Amniotic stem cell (primary cell): ENCODE measurements at regions not wholly inside any gene's neighbourhood (a gene's known extent, or its start where the extent isn't known, plus 50 kb on each side); places are given as distances from the start of the nearest gene placed in this dataset.

Experiments used
- DNase-seq: peaks from one replicate; lab custom pipeline; 2025; lab: John Stamatoyannopoulos, UW

- no peak for DNase-seq
Observed at GRCh38 chr15:70262591-70263274, 165.0 kb upstream of the TLE3 start.

GRCh38 chr15:70262171-70262570, 164.5 kb upstream of the TLE3 start:
- no peak for DNase-seq

- no peak for DNase-seq
Observed at GRCh38 chr15:70261083-70261482, 163.4 kb upstream of the TLE3 start.

- no peak for DNase-seq
Observed at GRCh38 chr15:70260580-70260979, 162.9 kb upstream of the TLE3 start.

- DNase-seq = no peak
Observed at GRCh38 chr15:70259640-70260508, 162.2 kb upstream of the TLE3 start.

- no peak for DNase-seq
Observed at GRCh38 chr15:70259028-70259424, 161.3 kb upstream of the TLE3 start.

GRCh38 chr15:70258369-70259027, 160.8 kb upstream of the TLE3 start:
- DNase-seq = no peak

GRCh38 chr15:70257573-70258248, 160.0 kb upstream of the TLE3 start:
- no peak for DNase-seq

- DNase-seq = no peak
Observed at GRCh38 chr15:70257047-70257446, 159.3 kb upstream of the TLE3 start.

- DNase-seq = no peak
Observed at GRCh38 chr15:70254311-70254869, 156.7 kb upstream of the TLE3 start.

GRCh38 chr15:70253461-70254156, 155.9 kb upstream of the TLE3 start:
- DNase-seq = no peak

- DNase-seq = no peak
Observed at GRCh38 chr15:70252951-70253320, 155.2 kb upstream of the TLE3 start.

- DNase-seq = no peak
Observed at GRCh38 chr15:70252056-70252950, 154.6 kb upstream of the TLE3 start.

GRCh38 chr15:70251246-70251990, 153.7 kb upstream of the TLE3 start:
- no peak for DNase-seq

- DNase-seq = no peak
Observed at GRCh38 chr15:70250208-70251201, 152.8 kb upstream of the TLE3 start.

- no peak for DNase-seq
Observed at GRCh38 chr15:70249616-70250015, 151.9 kb upstream of the TLE3 start.

- no peak for DNase-seq
Observed at GRCh38 chr15:70248116-70249025, 150.7 kb upstream of the TLE3 start.
